ENCODE measurements at regions not wholly inside any gene's neighbourhood (a gene's known extent, or its start where the extent isn't known, plus 50 kb on each side); places are given as distances from the start of the nearest gene placed in this dataset.

DNA sequence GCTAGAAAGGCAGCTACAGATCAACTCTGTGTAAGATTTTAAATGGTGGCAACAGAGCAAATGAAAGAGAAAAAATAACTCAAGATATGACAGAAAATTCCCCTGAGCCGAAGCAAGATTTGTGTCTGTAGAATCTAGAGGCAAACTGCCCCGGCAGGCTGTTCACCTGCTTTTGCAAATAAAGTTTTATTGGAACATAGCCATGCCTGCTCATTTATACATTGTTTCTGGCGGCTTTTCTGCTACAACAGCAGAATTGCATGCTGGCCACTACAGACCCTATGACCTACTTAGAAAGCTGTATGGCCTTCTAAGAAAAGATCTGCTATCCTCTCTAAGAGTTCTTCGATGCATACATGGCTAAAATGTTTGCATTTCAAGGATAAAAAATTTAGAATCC lies 119.5 kb downstream of the SALL1 start:
- TF ChIP-seq, protein P1, sequence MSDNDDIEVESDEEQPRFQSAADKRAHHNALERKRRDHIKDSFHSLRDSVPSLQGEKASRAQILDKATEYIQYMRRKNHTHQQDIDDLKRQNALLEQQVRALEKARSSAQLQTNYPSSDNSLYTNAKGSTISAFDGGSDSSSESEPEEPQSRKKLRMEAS (CRISPR knock-in tag; IDR thresholded peaks at IDR 0.05): no peak
- TF ChIP-seq, protein P2, sequence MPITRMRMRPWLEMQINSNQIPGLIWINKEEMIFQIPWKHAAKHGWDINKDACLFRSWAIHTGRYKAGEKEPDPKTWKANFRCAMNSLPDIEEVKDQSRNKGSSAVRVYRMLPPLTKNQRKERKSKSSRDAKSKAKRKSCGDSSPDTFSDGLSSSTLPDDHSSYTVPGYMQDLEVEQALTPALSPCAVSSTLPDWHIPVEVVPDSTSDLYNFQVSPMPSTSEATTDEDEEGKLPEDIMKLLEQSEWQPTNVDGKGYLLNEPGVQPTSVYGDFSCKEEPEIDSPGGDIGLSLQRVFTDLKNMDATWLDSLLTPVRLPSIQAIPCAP (CRISPR knock-in tag; IDR thresholded peaks at IDR 0.05): no peak
- TF ChIP-seq CREB1 (CRISPR knock-in tag; IDR thresholded peaks at IDR 0.05) (no peak), TEAD4 (CRISPR knock-in tag; IDR thresholded peaks at IDR 0.05) (no peak), SMAD4 (CRISPR knock-in tag; IDR thresholded peaks at IDR 0.05) (no peak), JUN (CRISPR knock-in tag; IDR thresholded peaks at IDR 0.05) (no peak), NFYB (CRISPR knock-in tag; conservative IDR thresholded peaks at IDR 0.05; ENCODE audit: low read depth) (no peak)
- TF ChIP-seq, protein P3, sequence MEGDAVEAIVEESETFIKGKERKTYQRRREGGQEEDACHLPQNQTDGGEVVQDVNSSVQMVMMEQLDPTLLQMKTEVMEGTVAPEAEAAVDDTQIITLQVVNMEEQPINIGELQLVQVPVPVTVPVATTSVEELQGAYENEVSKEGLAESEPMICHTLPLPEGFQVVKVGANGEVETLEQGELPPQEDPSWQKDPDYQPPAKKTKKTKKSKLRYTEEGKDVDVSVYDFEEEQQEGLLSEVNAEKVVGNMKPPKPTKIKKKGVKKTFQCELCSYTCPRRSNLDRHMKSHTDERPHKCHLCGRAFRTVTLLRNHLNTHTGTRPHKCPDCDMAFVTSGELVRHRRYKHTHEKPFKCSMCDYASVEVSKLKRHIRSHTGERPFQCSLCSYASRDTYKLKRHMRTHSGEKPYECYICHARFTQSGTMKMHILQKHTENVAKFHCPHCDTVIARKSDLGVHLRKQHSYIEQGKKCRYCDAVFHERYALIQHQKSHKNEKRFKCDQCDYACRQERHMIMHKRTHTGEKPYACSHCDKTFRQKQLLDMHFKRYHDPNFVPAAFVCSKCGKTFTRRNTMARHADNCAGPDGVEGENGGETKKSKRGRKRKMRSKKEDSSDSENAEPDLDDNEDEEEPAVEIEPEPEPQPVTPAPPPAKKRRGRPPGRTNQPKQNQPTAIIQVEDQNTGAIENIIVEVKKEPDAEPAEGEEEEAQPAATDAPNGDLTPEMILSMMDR (IDR thresholded peaks at IDR 0.05): no peak
- TF ChIP-seq, protein P4, sequence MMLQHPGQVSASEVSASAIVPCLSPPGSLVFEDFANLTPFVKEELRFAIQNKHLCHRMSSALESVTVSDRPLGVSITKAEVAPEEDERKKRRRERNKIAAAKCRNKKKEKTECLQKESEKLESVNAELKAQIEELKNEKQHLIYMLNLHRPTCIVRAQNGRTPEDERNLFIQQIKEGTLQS (CRISPR knock-in tag; conservative IDR thresholded peaks at IDR 0.05): no peak
- TF ChIP-seq, protein P5, sequence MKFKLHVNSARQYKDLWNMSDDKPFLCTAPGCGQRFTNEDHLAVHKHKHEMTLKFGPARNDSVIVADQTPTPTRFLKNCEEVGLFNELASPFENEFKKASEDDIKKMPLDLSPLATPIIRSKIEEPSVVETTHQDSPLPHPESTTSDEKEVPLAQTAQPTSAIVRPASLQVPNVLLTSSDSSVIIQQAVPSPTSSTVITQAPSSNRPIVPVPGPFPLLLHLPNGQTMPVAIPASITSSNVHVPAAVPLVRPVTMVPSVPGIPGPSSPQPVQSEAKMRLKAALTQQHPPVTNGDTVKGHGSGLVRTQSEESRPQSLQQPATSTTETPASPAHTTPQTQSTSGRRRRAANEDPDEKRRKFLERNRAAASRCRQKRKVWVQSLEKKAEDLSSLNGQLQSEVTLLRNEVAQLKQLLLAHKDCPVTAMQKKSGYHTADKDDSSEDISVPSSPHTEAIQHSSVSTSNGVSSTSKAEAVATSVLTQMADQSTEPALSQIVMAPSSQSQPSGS (CRISPR knock-in tag; IDR thresholded peaks at IDR 0.05; ENCODE audit: borderline replicate concordance, low read depth): no peak

Data from WTC11 (cell line).